ENCODE measurements at regions not wholly inside any gene's neighbourhood (a gene's known extent, or its start where the extent isn't known, plus 50 kb on each side); places are given as distances from the start of the nearest gene placed in this dataset.

DNA sequence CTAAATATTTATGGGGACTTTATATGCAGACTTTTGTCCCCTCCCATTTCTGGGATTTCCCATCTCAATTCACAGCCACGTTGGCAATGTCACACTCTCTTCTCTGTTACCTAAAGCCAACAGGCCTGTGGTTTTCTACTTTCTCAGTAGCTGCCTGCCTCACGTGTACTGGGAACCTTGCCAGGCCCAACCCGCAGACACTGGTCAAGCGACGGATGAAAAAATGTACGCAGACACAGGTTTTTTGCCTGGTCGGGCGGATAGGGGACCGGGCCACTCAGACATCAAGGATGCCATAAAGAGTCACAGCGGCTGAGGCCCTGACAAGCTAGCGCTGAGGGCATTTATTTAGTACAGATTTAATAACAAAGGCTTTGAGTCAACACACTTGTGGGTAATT is 204.4 kb upstream of the DPP6 start:
- TF ChIP-seq PPARA (CRISPR knock-in tag; IDR thresholded peaks at IDR 0.05; ENCODE audit: borderline replicate concordance): no peak
- TF ChIP-seq TCF4 (CRISPR knock-in tag; IDR thresholded peaks at IDR 0.05; ENCODE audit: borderline replicate concordance): no peak
- TF ChIP-seq ZNF8 (CRISPR knock-in tag; IDR thresholded peaks at IDR 0.05): no peak
- no peak for TF ChIP-seq TOX (CRISPR knock-in tag; IDR thresholded peaks at IDR 0.05; ENCODE audit: borderline replicate concordance)
- no peak for TF ChIP-seq OSR1 (CRISPR knock-in tag; IDR thresholded peaks at IDR 0.05)
- no peak for TF ChIP-seq ESRRG (CRISPR knock-in tag; IDR thresholded peaks at IDR 0.05)
- ATAC-seq: no peak

DNA sequence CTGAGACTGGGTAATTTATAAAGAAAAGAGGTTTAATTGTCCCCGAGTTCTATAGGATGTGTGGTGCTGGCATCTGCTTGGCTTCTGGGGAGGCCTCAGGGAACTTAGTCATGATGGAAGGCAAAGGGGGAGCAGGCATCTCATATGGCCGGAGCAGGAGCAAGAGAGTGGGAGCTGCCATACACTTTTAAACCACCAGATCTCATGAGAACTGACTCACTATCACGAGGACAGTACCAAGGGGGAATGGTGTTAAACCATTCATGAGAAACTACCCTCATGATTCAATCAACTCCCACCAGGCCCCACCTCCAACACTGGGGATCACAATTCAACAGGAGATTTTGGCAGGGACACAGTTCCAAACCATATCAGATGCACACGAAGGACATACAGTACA is 199.9 kb upstream of the DPP6 start:
- no peak for TF ChIP-seq POU6F1 (CRISPR knock-in tag; IDR thresholded peaks at IDR 0.05; ENCODE audit: borderline replicate concordance, low read depth)
- TF ChIP-seq BACH2 (CRISPR knock-in tag; IDR thresholded peaks at IDR 0.05; ENCODE audit: borderline replicate concordance): no peak
- no peak for TF ChIP-seq ZFP30 (CRISPR knock-in tag; IDR thresholded peaks at IDR 0.05)
- TF ChIP-seq, protein P1, sequence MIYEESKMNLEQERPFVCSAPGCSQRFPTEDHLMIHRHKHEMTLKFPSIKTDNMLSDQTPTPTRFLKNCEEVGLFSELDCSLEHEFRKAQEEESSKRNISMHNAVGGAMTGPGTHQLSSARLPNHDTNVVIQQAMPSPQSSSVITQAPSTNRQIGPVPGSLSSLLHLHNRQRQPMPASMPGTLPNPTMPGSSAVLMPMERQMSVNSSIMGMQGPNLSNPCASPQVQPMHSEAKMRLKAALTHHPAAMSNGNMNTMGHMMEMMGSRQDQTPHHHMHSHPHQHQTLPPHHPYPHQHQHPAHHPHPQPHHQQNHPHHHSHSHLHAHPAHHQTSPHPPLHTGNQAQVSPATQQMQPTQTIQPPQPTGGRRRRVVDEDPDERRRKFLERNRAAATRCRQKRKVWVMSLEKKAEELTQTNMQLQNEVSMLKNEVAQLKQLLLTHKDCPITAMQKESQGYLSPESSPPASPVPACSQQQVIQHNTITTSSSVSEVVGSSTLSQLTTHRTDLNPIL (CRISPR knock-in tag; IDR thresholded peaks at IDR 0.05; ENCODE audit: low read depth): no peak
- TF ChIP-seq SNAI2 (CRISPR knock-in tag; IDR thresholded peaks at IDR 0.05): no peak
- TF ChIP-seq OSR1 (CRISPR knock-in tag; IDR thresholded peaks at IDR 0.05): no peak
- no peak for TF ChIP-seq PPARA (CRISPR knock-in tag; IDR thresholded peaks at IDR 0.05; ENCODE audit: borderline replicate concordance)
- no peak for TF ChIP-seq ISL1 (CRISPR knock-in tag; IDR thresholded peaks at IDR 0.05)
- no peak for TF ChIP-seq TOX (CRISPR knock-in tag; IDR thresholded peaks at IDR 0.05; ENCODE audit: borderline replicate concordance)
- no peak for TF ChIP-seq ZNF8 (CRISPR knock-in tag; IDR thresholded peaks at IDR 0.05)
- no peak for ATAC-seq

- no peak for ATAC-seq
- TF ChIP-seq TCF4 (CRISPR knock-in tag; IDR thresholded peaks at IDR 0.05; ENCODE audit: borderline replicate concordance): no peak
- no peak for TF ChIP-seq RARB (CRISPR knock-in tag; IDR thresholded peaks at IDR 0.05)
- no peak for TF ChIP-seq GLIS3 (CRISPR knock-in tag; IDR thresholded peaks at IDR 0.05)
- TF ChIP-seq ZNF70 (CRISPR knock-in tag; IDR thresholded peaks at IDR 0.05): no peak
- no peak for TF ChIP-seq PPARA (CRISPR knock-in tag; IDR thresholded peaks at IDR 0.05; ENCODE audit: borderline replicate concordance)
- TF ChIP-seq ZC3H10 (CRISPR knock-in tag; IDR thresholded peaks at IDR 0.05): no peak
- TF ChIP-seq CSDC2 (CRISPR knock-in tag; IDR thresholded peaks at IDR 0.05): no peak
- no peak for TF ChIP-seq ARNTL (CRISPR knock-in tag; IDR thresholded peaks at IDR 0.05; ENCODE audit: borderline replicate concordance, low read depth)
- TF ChIP-seq, protein P2, sequence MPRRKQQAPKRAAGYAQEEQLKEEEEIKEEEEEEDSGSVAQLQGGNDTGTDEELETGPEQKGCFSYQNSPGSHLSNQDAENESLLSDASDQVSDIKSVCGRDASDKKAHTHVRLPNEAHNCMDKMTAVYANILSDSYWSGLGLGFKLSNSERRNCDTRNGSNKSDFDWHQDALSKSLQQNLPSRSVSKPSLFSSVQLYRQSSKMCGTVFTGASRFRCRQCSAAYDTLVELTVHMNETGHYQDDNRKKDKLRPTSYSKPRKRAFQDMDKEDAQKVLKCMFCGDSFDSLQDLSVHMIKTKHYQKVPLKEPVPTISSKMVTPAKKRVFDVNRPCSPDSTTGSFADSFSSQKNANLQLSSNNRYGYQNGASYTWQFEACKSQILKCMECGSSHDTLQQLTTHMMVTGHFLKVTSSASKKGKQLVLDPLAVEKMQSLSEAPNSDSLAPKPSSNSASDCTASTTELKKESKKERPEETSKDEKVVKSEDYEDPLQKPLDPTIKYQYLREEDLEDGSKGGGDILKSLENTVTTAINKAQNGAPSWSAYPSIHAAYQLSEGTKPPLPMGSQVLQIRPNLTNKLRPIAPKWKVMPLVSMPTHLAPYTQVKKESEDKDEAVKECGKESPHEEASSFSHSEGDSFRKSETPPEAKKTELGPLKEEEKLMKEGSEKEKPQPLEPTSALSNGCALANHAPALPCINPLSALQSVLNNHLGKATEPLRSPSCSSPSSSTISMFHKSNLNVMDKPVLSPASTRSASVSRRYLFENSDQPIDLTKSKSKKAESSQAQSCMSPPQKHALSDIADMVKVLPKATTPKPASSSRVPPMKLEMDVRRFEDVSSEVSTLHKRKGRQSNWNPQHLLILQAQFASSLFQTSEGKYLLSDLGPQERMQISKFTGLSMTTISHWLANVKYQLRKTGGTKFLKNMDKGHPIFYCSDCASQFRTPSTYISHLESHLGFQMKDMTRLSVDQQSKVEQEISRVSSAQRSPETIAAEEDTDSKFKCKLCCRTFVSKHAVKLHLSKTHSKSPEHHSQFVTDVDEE (CRISPR knock-in tag; IDR thresholded peaks at IDR 0.05): no peak
- TF ChIP-seq ZNF565 (CRISPR knock-in tag; conservative IDR thresholded peaks at IDR 0.05; ENCODE audit: low read depth): no peak
- TF ChIP-seq, protein P3, sequence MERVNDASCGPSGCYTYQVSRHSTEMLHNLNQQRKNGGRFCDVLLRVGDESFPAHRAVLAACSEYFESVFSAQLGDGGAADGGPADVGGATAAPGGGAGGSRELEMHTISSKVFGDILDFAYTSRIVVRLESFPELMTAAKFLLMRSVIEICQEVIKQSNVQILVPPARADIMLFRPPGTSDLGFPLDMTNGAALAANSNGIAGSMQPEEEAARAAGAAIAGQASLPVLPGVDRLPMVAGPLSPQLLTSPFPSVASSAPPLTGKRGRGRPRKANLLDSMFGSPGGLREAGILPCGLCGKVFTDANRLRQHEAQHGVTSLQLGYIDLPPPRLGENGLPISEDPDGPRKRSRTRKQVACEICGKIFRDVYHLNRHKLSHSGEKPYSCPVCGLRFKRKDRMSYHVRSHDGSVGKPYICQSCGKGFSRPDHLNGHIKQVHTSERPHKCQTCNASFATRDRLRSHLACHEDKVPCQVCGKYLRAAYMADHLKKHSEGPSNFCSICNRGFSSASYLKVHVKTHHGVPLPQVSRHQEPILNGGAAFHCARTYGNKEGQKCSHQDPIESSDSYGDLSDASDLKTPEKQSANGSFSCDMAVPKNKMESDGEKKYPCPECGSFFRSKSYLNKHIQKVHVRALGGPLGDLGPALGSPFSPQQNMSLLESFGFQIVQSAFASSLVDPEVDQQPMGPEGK (CRISPR knock-in tag; IDR thresholded peaks at IDR 0.05; ENCODE audit: borderline replicate concordance): no peak
- TF ChIP-seq TOX (CRISPR knock-in tag; IDR thresholded peaks at IDR 0.05; ENCODE audit: borderline replicate concordance): no peak
- TF ChIP-seq CSRNP3 (CRISPR knock-in tag; IDR thresholded peaks at IDR 0.05): no peak
- TF ChIP-seq OSR1 (CRISPR knock-in tag; IDR thresholded peaks at IDR 0.05): no peak
- TF ChIP-seq BACH2 (CRISPR knock-in tag; IDR thresholded peaks at IDR 0.05; ENCODE audit: borderline replicate concordance): no peak
- TF ChIP-seq POU6F1 (CRISPR knock-in tag; IDR thresholded peaks at IDR 0.05; ENCODE audit: borderline replicate concordance, low read depth): no peak
- TF ChIP-seq, protein P1 (CRISPR knock-in tag; IDR thresholded peaks at IDR 0.05; ENCODE audit: low read depth): no peak
- no peak for TF ChIP-seq ZNF8 (CRISPR knock-in tag; IDR thresholded peaks at IDR 0.05)
- no peak for TF ChIP-seq ZFP30 (CRISPR knock-in tag; IDR thresholded peaks at IDR 0.05)
Measured at GRCh38 chr7:153858355-153858754, 193.8 kb upstream of the DPP6 start.

All from SK-N-SH treated with all-trans-retinoic acid at 6 μM for 48 hours (cell line).